IMR-90 (cell line): ENCODE measurements at regions not wholly inside any gene's neighbourhood (a gene's known extent, or its start where the extent isn't known, plus 50 kb on each side); places are given as distances from the start of the nearest gene placed in this dataset.

Experiments
- CHD1 ChIP-seq: IDR thresholded peaks from 2 replicates; pipeline ENCODE4 v1.6.1; 2012; ENCODE audit warnings: low read depth, low read length, improper control_type of control experiment
- FOS ChIP-seq: fragments of 150-350 bp; IDR thresholded peaks from 2 replicates; pipeline ENCODE4 v1.6.1; 2016; ENCODE audit warnings: low read depth, low read length
- MAZ ChIP-seq: IDR thresholded peaks from 2 replicates; pipeline ENCODE4 v1.6.1; 2012; ENCODE audit warnings: low read depth, mild to moderate bottlenecking, low read length, improper control_type of control experiment, moderate library complexity, borderline replicate concordance
- POLR2A ChIP-seq: IDR thresholded peaks from 2 replicates; pipeline ENCODE4 v1.6.1; 2012; ENCODE audit warnings: mild to moderate bottlenecking, low read depth, low read length
- RAD21 ChIP-seq: IDR thresholded peaks from 2 replicates; pipeline ENCODE4 v1.6.1; 2012; ENCODE audit warnings: low read length, improper control_type of control experiment
- SMC3 ChIP-seq: fragments of 150-350 bp; IDR thresholded peaks from 2 replicates; pipeline ENCODE4 v1.6.1; 2016; ENCODE audit warnings: low read depth, mild to moderate bottlenecking, antibody characterized with exemption, low read length, moderate library complexity
- TF ChIP-seq, protein P1 (sequence below): fragments of 150-350 bp; IDR thresholded peaks from 2 replicates; pipeline ENCODE4 v1.6.1; 2017; ENCODE audit warnings: mild to moderate bottlenecking, antibody characterized with exemption, low read length, low read depth
- TF ChIP-seq, protein P2 (sequence below): conservative IDR thresholded peaks from 2 replicates; pipeline ENCODE4 v1.5.1; 2012; ENCODE audit warnings: mild to moderate bottlenecking, low read depth, low read length, improper control_type of control experiment

DNA sequence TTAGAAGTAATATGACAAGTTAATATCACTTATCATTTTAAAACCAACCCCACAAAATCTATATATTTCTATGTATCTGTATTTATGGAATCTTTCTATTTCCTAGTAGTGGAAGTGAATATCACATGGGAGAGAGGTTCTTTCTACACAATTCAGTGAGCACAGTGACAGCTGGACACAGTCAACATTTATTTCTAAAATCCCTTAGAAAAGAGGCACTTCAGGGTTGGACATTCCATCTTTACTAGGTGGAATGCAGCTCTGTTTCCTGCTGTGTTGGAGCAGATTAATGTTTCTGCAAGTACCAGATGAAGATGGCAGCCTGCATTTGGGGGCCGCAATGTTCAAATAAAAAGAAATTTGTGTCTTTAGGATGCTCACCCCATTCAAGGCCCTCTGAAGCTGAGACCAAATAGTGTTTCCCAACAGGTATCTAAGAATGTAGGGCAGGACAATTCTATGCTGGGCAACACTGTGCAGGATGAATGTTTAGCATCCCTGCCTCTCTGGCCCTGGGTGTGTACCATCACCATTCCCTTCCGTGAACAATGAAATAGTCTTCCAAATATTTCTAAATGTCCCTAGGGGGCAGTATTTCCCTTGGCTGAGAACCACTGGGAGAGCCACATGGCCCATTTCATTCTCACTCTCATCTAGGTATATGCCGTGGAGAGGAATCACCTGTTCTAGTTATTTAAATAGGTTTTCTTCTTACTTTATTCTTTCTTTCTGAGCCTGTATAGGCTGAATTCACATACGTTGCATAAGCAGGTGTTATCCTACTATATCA lies 394.8 kb downstream of the PRDM2 start:
- TF ChIP-seq SMC3, result no peak
- TF ChIP-seq, protein P1, sequence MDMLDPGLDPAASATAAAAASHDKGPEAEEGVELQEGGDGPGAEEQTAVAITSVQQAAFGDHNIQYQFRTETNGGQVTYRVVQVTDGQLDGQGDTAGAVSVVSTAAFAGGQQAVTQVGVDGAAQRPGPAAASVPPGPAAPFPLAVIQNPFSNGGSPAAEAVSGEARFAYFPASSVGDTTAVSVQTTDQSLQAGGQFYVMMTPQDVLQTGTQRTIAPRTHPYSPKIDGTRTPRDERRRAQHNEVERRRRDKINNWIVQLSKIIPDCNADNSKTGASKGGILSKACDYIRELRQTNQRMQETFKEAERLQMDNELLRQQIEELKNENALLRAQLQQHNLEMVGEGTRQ, result no peak
- TF ChIP-seq RAD21, result no peak
- TF ChIP-seq, protein P2, sequence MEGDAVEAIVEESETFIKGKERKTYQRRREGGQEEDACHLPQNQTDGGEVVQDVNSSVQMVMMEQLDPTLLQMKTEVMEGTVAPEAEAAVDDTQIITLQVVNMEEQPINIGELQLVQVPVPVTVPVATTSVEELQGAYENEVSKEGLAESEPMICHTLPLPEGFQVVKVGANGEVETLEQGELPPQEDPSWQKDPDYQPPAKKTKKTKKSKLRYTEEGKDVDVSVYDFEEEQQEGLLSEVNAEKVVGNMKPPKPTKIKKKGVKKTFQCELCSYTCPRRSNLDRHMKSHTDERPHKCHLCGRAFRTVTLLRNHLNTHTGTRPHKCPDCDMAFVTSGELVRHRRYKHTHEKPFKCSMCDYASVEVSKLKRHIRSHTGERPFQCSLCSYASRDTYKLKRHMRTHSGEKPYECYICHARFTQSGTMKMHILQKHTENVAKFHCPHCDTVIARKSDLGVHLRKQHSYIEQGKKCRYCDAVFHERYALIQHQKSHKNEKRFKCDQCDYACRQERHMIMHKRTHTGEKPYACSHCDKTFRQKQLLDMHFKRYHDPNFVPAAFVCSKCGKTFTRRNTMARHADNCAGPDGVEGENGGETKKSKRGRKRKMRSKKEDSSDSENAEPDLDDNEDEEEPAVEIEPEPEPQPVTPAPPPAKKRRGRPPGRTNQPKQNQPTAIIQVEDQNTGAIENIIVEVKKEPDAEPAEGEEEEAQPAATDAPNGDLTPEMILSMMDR, result no peak
- no peak for TF ChIP-seq CHD1
- no peak for TF ChIP-seq POLR2A
- no peak for TF ChIP-seq MAZ
- TF ChIP-seq FOS, result no peak
